ENCODE measurements at regions not wholly inside any gene's neighbourhood (a gene's known extent, or its start where the extent isn't known, plus 50 kb on each side); places are given as distances from the start of the nearest gene placed in this dataset.

DNA sequence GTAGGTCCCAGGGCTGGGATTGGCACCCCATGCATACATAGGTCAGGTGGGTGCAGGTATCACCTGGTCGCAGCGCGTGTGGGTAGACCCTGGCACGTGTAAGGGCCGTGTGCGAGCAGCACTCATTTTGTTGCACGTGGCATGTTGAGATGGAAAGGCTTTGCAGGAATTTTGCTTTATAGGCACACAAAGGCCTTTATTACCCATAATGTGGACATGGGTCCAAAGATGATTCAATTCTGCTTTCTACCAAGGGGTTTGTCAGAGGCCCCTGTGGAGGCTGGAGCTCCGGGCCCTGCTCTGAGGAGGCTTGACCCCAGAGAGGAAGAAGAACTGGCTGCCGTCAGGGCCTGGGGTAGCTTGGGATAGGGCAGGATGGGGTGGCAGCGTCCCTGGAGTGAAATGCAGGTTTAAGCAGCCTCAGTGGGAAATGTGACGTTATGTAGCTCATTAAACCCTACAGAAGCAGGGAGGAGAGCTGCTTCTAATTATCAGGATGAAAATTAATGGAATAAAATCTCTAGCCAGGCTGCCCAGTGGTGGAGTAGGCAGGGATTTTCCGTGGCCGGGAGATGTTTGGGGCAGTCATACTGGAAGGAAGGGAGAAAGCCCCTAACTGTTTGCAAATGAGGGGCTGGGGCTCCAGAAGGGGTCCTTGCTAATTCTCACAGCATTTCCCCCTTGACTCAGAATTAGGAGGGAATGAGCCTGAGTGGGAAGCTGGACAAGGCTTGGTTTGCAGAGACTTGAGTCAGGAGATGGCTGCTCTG is 103.3 kb upstream of the PITX1 start:
- Histone ChIP-seq H3K36me3 (replicated peaks; ENCODE audit: insufficient read depth, low read length) (no peaks in the 10 kb centered on the region), H3K9ac (ENCODE audit: low read length) (no peak overlapping the region), H3K4me1 (ENCODE audit: low read length) (no peaks in the 10 kb centered on the region), H3K79me2 (ENCODE audit: low read length) (no peaks in the 10 kb centered on the region), H3K27me3 (replicated peaks; ENCODE audit: insufficient read depth, low read length) (no peaks in the 10 kb centered on the region), H3K9me3 (replicated peaks; ENCODE audit: insufficient read depth, low read length) (no peaks in the 10 kb centered on the region), H3F3A (ENCODE audit: insufficient read depth, low read length) (no peaks in the 10 kb centered on the region), H3K4me2 (ENCODE audit: low read depth, low read length) (no peak overlapping the region), H3K4me3 (ENCODE audit: low read length) (no peak overlapping the region), H3K27ac (ENCODE audit: low read length) (no peak overlapping the region), H3K9me2 (replicated peaks; ENCODE audit: insufficient read depth, low read length) (no peaks in the 10 kb centered on the region), H4K20me1 (ENCODE audit: insufficient read depth, low read length) (no peaks in the 10 kb centered on the region), H2AFZ (ENCODE audit: low read length) (no peak overlapping the region)
- DNase-seq: no peak
- TF ChIP-seq, protein P1, sequence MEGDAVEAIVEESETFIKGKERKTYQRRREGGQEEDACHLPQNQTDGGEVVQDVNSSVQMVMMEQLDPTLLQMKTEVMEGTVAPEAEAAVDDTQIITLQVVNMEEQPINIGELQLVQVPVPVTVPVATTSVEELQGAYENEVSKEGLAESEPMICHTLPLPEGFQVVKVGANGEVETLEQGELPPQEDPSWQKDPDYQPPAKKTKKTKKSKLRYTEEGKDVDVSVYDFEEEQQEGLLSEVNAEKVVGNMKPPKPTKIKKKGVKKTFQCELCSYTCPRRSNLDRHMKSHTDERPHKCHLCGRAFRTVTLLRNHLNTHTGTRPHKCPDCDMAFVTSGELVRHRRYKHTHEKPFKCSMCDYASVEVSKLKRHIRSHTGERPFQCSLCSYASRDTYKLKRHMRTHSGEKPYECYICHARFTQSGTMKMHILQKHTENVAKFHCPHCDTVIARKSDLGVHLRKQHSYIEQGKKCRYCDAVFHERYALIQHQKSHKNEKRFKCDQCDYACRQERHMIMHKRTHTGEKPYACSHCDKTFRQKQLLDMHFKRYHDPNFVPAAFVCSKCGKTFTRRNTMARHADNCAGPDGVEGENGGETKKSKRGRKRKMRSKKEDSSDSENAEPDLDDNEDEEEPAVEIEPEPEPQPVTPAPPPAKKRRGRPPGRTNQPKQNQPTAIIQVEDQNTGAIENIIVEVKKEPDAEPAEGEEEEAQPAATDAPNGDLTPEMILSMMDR (IDR thresholded peaks at IDR 0.05; ENCODE audit: low read length): no peak

DNA sequence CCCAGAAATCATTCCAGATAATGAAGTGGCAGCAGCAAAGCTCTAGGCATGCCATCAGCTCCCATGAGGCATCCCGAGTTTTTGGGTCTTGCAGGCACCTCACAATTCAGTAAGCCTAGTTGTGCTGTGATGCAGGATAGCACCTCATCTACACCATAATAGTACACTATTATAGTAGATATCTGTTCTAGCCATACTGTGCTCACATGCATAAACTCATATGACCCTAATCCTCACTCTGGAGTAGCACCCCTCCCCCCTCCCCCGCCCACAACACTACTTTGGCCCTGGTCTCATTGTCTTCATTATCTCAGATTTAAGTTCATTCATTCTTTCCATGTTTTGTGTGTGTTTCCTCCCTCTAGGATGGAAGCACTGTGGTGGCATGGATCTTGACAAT is 102.5 kb upstream of the PITX1 start:
- Histone ChIP-seq H3F3A (ENCODE audit: insufficient read depth, low read length) (no peaks in the 10 kb centered on the region), H3K4me1 (ENCODE audit: low read length) (no peaks in the 10 kb centered on the region), H3K9me2 (replicated peaks; ENCODE audit: insufficient read depth, low read length) (no peaks in the 10 kb centered on the region), H3K27ac (ENCODE audit: low read length) (no peak overlapping the region), H3K79me2 (ENCODE audit: low read length) (no peaks in the 10 kb centered on the region), H3K4me3 (ENCODE audit: low read length) (no peak overlapping the region), H3K9ac (ENCODE audit: low read length) (no peak overlapping the region), H3K36me3 (replicated peaks; ENCODE audit: insufficient read depth, low read length) (no peaks in the 10 kb centered on the region), H3K4me2 (ENCODE audit: low read depth, low read length) (no peak overlapping the region), H3K27me3 (replicated peaks; ENCODE audit: insufficient read depth, low read length) (no peaks in the 10 kb centered on the region), H3K9me3 (replicated peaks; ENCODE audit: insufficient read depth, low read length) (no peaks in the 10 kb centered on the region), H4K20me1 (ENCODE audit: insufficient read depth, low read length) (no peaks in the 10 kb centered on the region), H2AFZ (ENCODE audit: low read length) (no peak overlapping the region)
- TF ChIP-seq, protein P1 (IDR thresholded peaks at IDR 0.05; ENCODE audit: low read length): no peak
- no peak for TF ChIP-seq EZH2 (optimal IDR thresholded peaks at IDR 0.05; ENCODE audit: low read depth, low read length)
- no peak for TF ChIP-seq EZH2phosphoT487 (IDR thresholded peaks at IDR 0.05; ENCODE audit: low read length)
- no peak for DNase-seq

DNA sequence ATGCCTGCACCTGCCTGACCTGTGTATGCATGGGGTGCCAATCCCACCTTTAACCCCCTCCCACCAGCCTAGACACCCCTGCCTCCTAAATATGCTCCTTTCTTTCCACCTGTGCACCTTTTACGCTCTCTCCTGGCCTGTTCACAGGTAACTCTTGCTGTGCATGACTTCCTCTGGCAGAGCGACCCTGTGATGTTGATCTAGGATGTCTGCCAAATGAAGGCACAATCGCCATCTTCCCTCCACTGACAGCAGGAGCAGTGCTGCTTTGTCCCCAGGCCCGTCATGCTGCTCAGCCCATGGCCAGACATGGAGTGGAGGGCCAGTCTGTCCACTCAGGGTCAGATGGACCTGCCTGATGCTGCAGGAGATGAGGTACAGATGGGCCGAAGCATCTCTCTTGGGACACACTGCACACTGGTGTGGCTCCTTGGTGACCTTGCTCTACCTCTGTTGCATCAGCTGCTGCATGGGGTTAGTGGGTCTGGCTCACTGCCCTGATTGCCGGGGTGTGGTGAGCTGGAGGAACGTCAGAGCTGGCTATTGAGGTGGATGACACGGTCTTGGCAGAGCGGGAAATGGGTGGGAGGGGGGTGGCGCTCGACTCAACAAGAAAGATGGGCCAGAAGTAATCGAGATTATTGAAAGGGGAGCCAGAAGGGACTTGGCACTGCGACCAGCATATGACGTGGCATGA is 101.7 kb upstream of the PITX1 start:
- no peaks in the 10 kb centered on the region for H3K4me1 ChIP-seq (ENCODE audit: low read length)
- no peak overlapping the region for H3K4me3 ChIP-seq (ENCODE audit: low read length)
- H3K79me2 ChIP-seq (ENCODE audit: low read length): no peaks in the 10 kb centered on the region
- H3K9me2 ChIP-seq (replicated peaks; ENCODE audit: insufficient read depth, low read length): no peaks in the 10 kb centered on the region
- H3K4me2 ChIP-seq (ENCODE audit: low read depth, low read length): no peak overlapping the region
- H3K9ac ChIP-seq (ENCODE audit: low read length): no peak overlapping the region
- TF ChIP-seq, protein P1 (IDR thresholded peaks at IDR 0.05; ENCODE audit: low read length): no peak
- TF ChIP-seq EZH2phosphoT487 (IDR thresholded peaks at IDR 0.05; ENCODE audit: low read length) (no peak), EZH2 (optimal IDR thresholded peaks at IDR 0.05; ENCODE audit: low read depth, low read length) (no peak)
- no peaks in the 10 kb centered on the region for H4K20me1 ChIP-seq (ENCODE audit: insufficient read depth, low read length)
- H3F3A ChIP-seq (ENCODE audit: insufficient read depth, low read length): no peaks in the 10 kb centered on the region
- H3K27me3 ChIP-seq (replicated peaks; ENCODE audit: insufficient read depth, low read length): no peaks in the 10 kb centered on the region
- H2AFZ ChIP-seq (ENCODE audit: low read length): no peak overlapping the region
- H3K36me3 ChIP-seq (replicated peaks; ENCODE audit: insufficient read depth, low read length): no peaks in the 10 kb centered on the region
- H3K9me3 ChIP-seq (replicated peaks; ENCODE audit: insufficient read depth, low read length): no peaks in the 10 kb centered on the region
- no peak for DNase-seq
- no peak overlapping the region for H3K27ac ChIP-seq (ENCODE audit: low read length)
